ENCODE measurements at regions not wholly inside any gene's neighbourhood (a gene's known extent, or its start where the extent isn't known, plus 50 kb on each side); places are given as distances from the start of the nearest gene placed in this dataset.
"Not testable (repeated sequence)": the region's sequence is repeated elsewhere in the genome, so short reads cannot be mapped to it uniquely, and the experiment has no call there.

- no peaks in the 10 kb centered on the region for H3K27me3 ChIP-seq
- H3K4me1 ChIP-seq = no peaks in the 10 kb centered on the region
- no peak for TF ChIP-seq CTCF (IDR thresholded peaks at IDR 0.05; ENCODE audit: low read depth, low read length)
- H3K4me3 ChIP-seq (ENCODE audit: low read depth, low read length) = no peak overlapping the region
- H3K9me3 ChIP-seq = no peaks in the 10 kb centered on the region
- no peaks in the 10 kb centered on the region for H3K36me3 ChIP-seq
- no peak for DNase-seq
These were observed 51.1 kb upstream of the MIER3 start for GRCh38 chr5:57002959-57003485.

GRCh38 chr5:57003566-57003965 lies 51.6 kb upstream of the MIER3 start:
- H3K9me3 ChIP-seq; DNase-seq; H3K4me1 ChIP-seq; H3K4me3 ChIP-seq (ENCODE audit: low read depth, low read length); H3K36me3 ChIP-seq; H3K27me3 ChIP-seq: not testable (repeated sequence)

GRCh38 chr5:57004800-57005199 lies 52.9 kb upstream of the MIER3 start:
- no peak overlapping the region for H3K4me3 ChIP-seq (ENCODE audit: low read depth, low read length)
- no peaks in the 10 kb centered on the region for H3K36me3 ChIP-seq
- DNase-seq = no peak
- no peak for TF ChIP-seq CTCF (IDR thresholded peaks at IDR 0.05; ENCODE audit: low read depth, low read length)
- H3K9me3 ChIP-seq = no peaks in the 10 kb centered on the region
- H3K4me1 ChIP-seq = no peaks in the 10 kb centered on the region
- no peaks in the 10 kb centered on the region for H3K27me3 ChIP-seq

GRCh38 chr5:57007344-57007743 lies 55.4 kb upstream of the MIER3 start:
- TF ChIP-seq CTCF (IDR thresholded peaks at IDR 0.05; ENCODE audit: low read depth, low read length) = no peak
- no peaks in the 10 kb centered on the region for H3K27me3 ChIP-seq
- H3K36me3 ChIP-seq = no peaks in the 10 kb centered on the region
- no peaks in the 10 kb centered on the region for H3K9me3 ChIP-seq
- H3K4me1 ChIP-seq = no peaks in the 10 kb centered on the region
- H3K4me3 ChIP-seq (ENCODE audit: low read depth, low read length) = no peak overlapping the region
- DNase-seq = no peak

- Histone ChIP-seq H3K4me1 (no peaks in the 10 kb centered on the region), H3K27me3 (no peaks in the 10 kb centered on the region), H3K36me3 (no peaks in the 10 kb centered on the region), H3K9me3 (no peaks in the 10 kb centered on the region), H3K4me3 (ENCODE audit: low read depth, low read length) (no peak overlapping the region)
- DNase-seq = no peak
- no peak for TF ChIP-seq CTCF (IDR thresholded peaks at IDR 0.05; ENCODE audit: low read depth, low read length)
These were observed 57.9 kb upstream of the MIER3 start for GRCh38 chr5:57009811-57010210.

- no peaks in the 10 kb centered on the region for H3K36me3 ChIP-seq
- H3K4me3 ChIP-seq (ENCODE audit: low read depth, low read length) = no peak overlapping the region
- no peaks in the 10 kb centered on the region; the same call in 1 of the 2 replicates for H3K9me3 ChIP-seq
- no peak for DNase-seq
- H3K4me1 ChIP-seq = no peaks in the 10 kb centered on the region
- TF ChIP-seq CTCF (IDR thresholded peaks at IDR 0.05; ENCODE audit: low read depth, low read length) = no peak
- H3K27me3 ChIP-seq = no peaks in the 10 kb centered on the region
These were observed 58.9 kb upstream of the MIER3 start for GRCh38 chr5:57010786-57011185.

GRCh38 chr5:57012511-57012910 lies 60.6 kb upstream of the MIER3 start:
- no peaks in the 10 kb centered on the region for H3K36me3 ChIP-seq
- H3K4me3 ChIP-seq (ENCODE audit: low read depth, low read length) = no peak overlapping the region
- DNase-seq = no peak
- H3K27me3 ChIP-seq = no peaks in the 10 kb centered on the region
- no peak for TF ChIP-seq CTCF (IDR thresholded peaks at IDR 0.05; ENCODE audit: low read depth, low read length)
- H3K9me3 ChIP-seq = no peaks in the 10 kb centered on the region; the same call in 1 of the 2 replicates
- no peaks in the 10 kb centered on the region for H3K4me1 ChIP-seq
